ENCODE measurements at regions not wholly inside any gene's neighbourhood (a gene's known extent, or its start where the extent isn't known, plus 50 kb on each side); places are given as distances from the start of the nearest gene placed in this dataset.

GRCh38 chr5:165035520-165035919 is 1530.1 kb downstream of the MAT2B start:
- TF ChIP-seq CTCF (IDR thresholded peaks at IDR 0.05) = no peak

- TF ChIP-seq CTCF (IDR thresholded peaks at IDR 0.05) = no peak
Observed at GRCh38 chr5:165039748-165040147, 1534.3 kb downstream of the MAT2B start.

GRCh38 chr5:165055476-165055875 is 1550.1 kb downstream of the MAT2B start:
- no peak for TF ChIP-seq CTCF (IDR thresholded peaks at IDR 0.05)

GRCh38 chr5:165057145-165057544 is 1551.7 kb downstream of the MAT2B start:
- TF ChIP-seq CTCF (IDR thresholded peaks at IDR 0.05) = no peak; the same call in 1 of the 2 replicates

GRCh38 chr5:165066751-165067385 is 1561.4 kb downstream of the MAT2B start:
- no peak for TF ChIP-seq CTCF (IDR thresholded peaks at IDR 0.05)

GRCh38 chr5:165076686-165077085 is 1571.3 kb downstream of the MAT2B start:
- no peak for TF ChIP-seq CTCF (IDR thresholded peaks at IDR 0.05)

- no peak for TF ChIP-seq CTCF (IDR thresholded peaks at IDR 0.05)
Observed at GRCh38 chr5:165079389-165079788, 1574.0 kb downstream of the MAT2B start.

GRCh38 chr5:165083394-165083793 is 1578.0 kb downstream of the MAT2B start:
- TF ChIP-seq CTCF (IDR thresholded peaks at IDR 0.05) = no peak

Measured in LNCAP (cell line).